Fibroblast of lung (primary cell): ENCODE measurements at regions not wholly inside any gene's neighbourhood (a gene's known extent, or its start where the extent isn't known, plus 50 kb on each side); places are given as distances from the start of the nearest gene placed in this dataset.

ENCODE experiments used
- EZH2 ChIP-seq: IDR thresholded peaks from 2 replicates; pipeline ENCODE4 v1.5.1; 2012; ENCODE audit warnings: low read length, control low read depth, mild to moderate bottlenecking; ENCODE audit errors: missing control alignments
- TF ChIP-seq, protein P1 (sequence below), 2 donors: IDR thresholded peaks in 1 of 2; conservative IDR thresholded peaks in 1 of 2; 1 replicate in 1 of 2; 2 replicates in 1 of 2; pipeline ENCODE4 v1.5.1; 2011 to 2012; ENCODE audit warnings: low read length in 2 of 2, control low read depth in 1 of 2, inconsistent platforms in 1 of 2, low read depth in 1 of 2, mild to moderate bottlenecking in 1 of 2

DNA sequence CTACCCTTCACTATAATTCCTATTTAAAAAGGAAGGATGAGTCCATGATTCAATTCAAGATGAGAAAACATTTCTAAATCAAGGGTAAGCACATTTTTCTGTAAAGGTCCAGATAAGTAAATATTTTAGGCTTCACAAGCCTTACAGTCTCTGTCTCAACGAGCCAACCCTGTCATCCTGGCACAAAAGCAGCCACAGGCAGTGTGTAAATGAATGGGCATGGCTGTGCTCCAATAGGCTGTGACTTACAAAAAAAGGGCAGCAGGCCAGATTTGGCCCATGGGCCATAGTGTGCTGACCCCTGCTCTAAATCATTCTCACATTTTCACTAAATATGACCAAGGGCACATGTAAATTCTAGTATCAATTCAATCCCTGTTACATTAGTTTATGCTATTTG, 200.4 kb downstream of the WNT5A start:
- TF ChIP-seq, protein P1, sequence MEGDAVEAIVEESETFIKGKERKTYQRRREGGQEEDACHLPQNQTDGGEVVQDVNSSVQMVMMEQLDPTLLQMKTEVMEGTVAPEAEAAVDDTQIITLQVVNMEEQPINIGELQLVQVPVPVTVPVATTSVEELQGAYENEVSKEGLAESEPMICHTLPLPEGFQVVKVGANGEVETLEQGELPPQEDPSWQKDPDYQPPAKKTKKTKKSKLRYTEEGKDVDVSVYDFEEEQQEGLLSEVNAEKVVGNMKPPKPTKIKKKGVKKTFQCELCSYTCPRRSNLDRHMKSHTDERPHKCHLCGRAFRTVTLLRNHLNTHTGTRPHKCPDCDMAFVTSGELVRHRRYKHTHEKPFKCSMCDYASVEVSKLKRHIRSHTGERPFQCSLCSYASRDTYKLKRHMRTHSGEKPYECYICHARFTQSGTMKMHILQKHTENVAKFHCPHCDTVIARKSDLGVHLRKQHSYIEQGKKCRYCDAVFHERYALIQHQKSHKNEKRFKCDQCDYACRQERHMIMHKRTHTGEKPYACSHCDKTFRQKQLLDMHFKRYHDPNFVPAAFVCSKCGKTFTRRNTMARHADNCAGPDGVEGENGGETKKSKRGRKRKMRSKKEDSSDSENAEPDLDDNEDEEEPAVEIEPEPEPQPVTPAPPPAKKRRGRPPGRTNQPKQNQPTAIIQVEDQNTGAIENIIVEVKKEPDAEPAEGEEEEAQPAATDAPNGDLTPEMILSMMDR (conservative IDR thresholded peaks at IDR 0.05 in 1 of 2, IDR thresholded peaks at IDR 0.05 in 1 of 2; ENCODE audit: low read depth in 1 of 2, low read length in 2 of 2), result no peak
- TF ChIP-seq EZH2, result no peak
